HL-60/S4 treated with phorbol 12-myristate 13-acetate at 8.2 ng/mL for 4 days and 3 days (cell line): ENCODE measurements at regions not wholly inside any gene's neighbourhood (a gene's known extent, or its start where the extent isn't known, plus 50 kb on each side); places are given as distances from the start of the nearest gene placed in this dataset.
"Not testable (repeated sequence)": the region's sequence is repeated elsewhere in the genome, so short reads cannot be mapped to it uniquely, and the experiment has no call there.

Experiments
- in situ Hi-C: fragments of 300-500 bp; cut with MboI; formaldehyde crosslinking; loops from 2 replicates; pipeline ENCODE4 v1.15.0; 2022; ENCODE audit warnings: low sequenced_read_pairs

DNA sequence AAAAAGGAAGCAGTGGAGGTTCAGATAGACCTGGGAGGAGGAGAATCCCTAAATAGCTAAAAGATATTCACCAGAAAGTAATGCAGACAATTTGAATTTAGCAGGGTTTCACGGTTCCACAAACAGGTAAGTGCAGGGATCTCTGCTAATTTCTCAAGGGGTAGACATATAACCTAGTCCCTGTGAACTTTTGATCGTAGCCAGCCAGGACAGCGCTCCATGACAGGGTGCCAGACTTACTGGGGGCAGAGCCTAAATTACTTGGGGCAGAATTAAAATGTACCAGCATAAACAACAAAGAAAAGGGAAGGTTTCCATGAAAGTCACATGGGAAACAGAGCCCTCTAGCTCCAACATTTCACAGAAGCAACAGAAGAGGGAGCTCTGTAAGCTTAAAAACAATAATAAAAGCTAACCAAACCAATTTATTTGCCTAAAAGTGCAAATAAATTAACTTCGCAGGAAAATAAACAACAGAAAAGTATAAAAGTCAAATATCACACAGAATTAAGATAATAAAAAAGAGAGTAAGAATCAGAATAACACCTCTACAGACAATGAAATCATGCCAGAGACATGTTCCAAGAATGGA is 198.3 kb downstream of the DUSP10 start:
- in situ Hi-C loops = no loop called here

DNA sequence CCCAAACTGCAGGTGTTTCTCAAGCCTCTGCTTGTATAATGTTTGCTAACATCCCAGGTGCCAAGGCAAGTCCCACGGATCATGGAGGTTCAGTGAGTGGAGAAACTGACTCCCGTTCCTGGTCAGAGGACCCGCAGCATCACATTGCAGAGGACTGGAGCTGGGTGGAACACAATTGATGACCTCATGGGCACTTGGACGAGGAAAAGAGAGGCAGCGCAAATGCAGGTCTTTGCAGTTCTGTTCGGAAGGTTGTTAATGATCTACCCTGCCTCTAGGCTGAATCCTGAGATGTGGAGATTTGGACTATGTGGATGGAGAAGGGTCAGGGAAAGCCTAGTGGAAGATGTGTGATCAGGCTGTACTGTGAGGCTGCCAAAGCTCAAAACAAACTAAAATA is 192.9 kb downstream of the DUSP10 start:
- in situ Hi-C loops = no loop called here

DNA sequence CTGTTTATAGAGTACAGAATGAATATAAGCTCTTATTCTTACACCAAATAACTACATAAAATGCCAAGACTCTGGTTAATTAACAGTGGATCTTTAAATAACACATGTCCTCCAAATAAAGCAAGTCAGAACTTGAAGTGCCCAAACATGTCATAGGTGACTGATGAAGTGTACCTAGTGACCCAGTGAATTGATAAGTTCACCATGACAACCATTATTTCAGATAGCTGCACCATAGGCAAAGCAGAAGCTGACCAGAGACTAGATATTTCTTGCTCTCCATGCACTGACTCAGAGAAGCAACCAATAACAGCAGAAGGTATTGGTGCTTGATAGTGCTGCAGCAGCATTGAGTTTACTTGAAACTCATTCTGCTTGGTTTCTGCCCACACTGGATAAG is 192.1 kb downstream of the DUSP10 start:
- in situ Hi-C loops = no loop called here

DNA sequence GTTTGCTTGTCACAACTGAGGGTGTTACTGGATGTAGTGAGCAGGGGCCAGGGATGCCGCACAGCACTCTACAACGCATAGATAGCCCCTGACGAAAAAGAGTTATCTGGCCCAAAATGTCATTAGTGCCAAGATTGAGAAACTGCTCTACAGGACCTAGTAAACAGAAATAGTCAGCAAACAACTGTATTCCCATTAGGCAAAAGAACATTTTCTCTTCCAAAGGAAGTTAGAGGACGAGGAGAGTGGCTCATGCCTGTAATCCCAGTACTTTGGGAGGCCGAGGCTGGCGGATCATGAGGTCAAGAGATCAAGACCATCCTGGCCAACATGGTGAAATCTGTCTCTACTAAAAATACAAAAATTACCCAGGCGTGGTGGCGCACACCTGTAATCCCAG is 189.1 kb downstream of the DUSP10 start:
- in situ Hi-C loops = not testable (repeated sequence)

DNA sequence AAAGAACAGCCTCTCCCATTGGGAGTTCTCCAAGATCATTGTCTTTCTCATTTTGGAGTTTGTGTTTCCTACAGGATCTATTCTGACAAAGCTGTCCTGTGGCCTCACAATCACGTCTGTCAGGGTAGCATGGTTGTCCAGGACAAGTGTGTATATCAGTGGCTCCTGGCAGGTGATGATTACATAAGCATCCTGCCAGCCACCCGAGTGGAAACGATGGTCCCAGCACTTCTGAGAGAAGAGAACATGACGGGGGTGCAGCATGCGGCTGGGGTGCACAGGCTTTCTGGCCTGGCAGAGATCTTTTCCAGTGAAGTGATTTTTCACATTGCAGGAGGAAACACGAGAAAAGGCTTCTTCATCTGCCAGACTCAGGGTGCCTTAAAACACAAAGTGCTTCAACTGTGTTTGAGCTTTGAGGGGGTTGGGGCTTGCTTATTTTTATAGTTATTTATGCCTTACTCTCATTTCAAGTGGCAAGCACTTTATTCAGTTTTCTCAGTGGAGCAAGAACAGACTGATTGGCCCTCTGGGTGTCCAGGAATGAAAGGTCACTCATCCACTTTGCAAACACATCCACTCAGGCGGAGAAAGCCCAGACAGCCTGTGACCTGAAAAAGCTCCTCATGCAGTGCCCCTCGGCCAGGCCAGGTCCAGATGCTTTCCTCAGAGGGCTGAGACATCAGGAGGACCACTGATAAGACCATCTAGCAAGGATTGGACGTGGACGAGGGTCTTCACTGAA is 186.0 kb downstream of the DUSP10 start:
- in situ Hi-C loops = no loop called here

DNA sequence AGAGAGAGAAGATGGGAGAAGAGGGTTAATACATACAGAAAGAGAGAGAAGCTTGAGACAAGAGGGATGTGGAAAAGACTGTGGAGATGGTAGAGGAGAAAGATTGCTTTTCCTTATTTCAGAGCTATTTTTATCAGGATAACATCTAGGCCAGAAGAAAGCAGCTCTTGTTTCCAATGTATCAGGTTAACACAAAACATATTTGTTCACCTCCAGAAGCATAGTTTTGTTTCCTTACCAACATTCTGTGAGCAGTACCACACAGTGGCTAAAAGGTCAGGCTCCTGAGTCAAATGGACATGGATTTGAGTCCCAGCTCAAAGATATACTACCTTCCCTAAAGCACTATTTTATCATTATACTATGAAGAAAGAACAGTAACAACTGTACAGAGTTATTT is 185.5 kb downstream of the DUSP10 start:
- in situ Hi-C loops = no loop called here

DNA sequence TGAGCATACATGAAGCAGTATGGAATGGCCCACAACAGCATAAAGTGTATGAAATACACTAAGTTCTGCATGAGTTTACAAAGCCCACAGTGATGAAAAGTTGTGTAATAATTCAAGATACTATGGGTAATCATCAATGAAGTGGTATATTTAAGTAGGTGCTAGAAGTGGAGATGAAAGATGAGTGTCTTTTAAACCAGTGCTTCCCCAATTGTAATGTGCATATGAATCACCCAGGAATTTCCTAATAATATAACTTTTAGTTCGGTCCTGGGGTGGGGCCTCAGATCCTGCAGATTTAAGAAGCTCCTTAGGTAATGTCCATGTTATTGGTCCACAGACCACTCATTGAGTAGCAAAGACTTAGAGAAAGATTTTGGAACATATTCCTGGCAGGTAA is 184.9 kb downstream of the DUSP10 start:
- in situ Hi-C loops = no loop called here

DNA sequence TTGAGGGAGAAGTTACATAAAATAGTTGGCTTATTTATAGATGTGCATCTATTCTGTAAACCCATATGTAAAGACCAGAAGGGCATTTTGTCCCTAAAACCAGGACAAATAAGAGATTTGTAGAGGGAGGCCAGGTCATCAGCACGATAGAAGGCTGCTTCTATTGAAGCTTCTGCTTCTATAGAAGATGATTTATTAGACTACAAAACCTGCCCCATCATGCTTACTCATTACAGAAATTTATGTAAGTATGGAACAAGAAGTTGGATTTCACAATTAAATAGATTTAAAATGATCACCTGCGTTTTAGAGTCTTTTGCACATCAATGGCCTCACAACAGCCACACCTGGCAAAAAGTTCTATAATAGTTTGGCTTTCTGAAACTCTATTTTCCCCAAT is 183.5 kb downstream of the DUSP10 start:
- in situ Hi-C loops = no loop called here

DNA sequence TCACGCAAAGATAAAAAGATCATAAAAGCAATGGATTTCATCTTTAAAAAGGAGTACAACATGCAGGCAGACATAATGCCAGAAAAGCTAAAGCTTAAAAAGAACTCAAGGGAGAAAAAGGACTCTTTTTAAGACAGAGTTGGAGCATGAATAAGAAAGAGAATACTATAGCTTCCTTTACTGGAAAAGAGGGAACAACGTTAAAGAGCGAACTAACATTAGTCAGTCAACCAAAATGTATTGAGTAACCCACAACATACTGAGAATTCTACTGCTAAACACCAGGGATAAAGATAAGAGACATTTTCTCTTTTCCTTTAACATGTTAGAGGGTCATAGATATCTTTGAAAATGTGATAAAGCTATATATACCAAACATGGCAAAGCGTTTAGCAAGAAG is 182.0 kb downstream of the DUSP10 start:
- in situ Hi-C loops = no loop called here

DNA sequence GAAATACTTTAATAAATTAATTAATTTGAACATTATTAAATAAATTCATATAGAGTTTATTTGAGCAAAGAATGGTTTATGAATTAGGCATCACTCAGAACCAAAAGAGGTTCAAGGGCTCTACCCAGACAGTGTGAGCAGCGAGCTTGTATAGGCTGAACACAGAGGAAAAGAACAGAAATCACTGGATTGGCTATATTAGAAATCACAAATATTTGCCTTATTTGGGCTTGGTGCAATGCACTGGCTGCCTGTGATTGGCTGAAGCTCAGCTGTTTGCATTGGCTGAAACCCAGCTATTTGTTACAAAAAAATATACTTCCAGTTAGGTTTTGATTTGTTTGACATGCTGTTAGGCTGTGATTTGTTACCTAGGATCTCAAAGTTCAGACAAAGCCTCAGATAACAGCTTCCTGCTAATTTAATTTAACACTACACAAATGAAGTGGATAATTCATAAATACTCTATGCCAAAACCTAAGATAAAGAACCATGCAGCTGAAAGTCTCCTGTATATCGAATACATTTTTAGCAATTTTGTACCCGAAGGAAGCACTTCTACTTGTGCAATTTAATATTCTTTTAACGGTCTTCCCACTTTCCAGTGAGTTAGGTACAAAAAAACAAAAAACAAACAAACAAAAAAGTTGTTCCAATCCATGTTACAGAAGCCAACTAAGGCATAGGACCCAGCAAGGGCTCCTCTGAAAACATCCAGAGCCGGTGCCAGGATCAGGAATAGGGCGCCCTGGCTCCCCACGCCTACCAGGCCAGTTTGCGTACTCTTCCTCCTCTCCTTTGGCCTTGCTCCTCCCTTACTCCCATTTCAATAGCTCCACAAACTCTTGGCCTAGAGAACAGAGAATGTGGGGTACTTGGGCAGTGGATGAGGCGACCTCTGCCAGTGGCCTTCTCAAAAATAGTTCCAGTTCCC is 179.1 kb downstream of the DUSP10 start:
- in situ Hi-C loops = no loop called here

DNA sequence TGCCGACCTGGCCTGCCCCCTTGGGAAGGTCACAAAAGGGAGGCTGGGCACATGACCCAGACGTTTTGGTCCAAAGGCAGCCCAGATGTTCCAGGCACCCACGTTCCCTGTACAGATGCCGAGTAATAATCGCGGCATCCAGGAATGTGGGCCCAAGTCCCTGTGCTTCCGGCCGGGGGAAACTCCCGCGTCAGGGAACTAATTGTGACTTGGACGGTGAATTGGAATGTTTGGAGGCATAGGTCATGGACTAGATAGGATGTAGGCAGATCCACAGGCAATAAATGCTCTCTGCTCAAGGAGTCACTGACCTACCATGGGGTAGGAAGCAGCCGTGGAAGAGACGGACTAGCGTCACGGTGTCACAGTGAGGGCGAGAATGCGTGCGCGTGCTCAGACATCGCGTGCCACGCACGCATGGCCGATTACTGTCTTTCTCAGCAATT is 178.4 kb downstream of the DUSP10 start:
- in situ Hi-C loops = no loop called here

DNA sequence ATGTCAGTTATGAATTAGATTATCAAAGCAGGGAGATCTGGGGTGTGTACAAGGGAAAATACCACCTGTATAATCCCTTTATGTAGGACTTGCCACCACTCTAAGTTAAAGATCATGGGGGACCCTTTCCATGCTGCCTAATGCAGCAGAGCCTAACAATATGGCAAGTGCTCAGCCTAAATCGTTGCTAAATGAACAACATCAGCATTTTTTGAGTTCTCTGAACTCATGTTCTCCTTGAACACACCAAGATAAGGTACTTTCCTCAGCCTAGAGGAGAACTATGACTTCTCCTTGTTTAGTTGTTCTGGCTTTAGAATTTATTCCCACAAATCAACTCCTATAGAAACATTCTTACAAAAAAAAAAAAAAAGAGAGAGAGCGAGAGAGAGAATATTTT is 177.0 kb downstream of the DUSP10 start:
- in situ Hi-C loops = no loop called here

DNA sequence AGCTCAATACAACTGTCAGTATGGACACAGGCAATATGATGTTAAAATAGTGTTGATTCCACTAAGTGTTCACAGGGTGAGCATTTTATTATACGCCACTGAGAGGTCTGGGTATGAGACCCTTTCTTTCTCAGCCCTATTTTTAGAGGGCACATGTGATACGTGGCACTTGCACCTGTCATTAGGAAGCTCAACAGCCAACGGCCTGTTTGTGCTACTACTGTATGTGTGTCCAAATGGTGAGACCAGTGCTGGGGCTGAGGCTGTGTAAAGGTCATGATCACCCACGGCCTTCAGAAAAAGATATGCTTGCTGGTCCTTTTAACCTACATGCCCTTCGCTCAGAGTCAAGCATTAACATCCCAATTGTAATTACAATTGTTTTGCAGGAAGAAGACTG is 176.2 kb downstream of the DUSP10 start:
- in situ Hi-C loops = no loop called here

DNA sequence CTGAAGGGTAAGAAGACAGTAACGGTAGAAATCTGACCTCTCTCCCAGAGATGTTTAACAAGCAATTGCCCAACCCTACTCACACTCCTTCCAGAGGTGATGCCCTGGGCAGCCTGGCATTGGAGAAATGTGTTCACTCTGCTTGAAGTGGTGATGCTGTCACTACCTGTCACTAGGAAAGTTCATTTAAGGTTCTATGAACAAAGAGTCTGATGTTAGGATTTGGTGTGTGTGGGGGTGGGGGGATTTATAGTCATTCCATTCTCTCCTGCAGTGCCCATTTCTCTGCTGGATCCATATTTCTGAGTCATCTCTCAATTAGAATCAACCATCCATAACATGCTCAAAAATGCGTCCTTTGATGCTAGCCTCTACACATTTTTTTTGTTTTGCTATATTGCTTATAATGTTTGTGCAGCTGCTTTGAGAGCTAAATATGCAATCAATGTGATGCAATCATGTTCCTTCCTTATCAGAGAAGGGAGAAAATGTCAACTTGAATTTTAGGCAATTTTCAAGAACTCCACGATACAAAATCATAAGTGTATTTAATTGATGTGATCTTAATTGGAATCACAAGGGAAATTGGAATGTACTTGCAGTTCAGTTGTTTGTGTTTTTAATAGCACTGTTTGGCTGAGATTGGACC is 173.9 kb downstream of the DUSP10 start:
- in situ Hi-C loops = no loop called here

DNA sequence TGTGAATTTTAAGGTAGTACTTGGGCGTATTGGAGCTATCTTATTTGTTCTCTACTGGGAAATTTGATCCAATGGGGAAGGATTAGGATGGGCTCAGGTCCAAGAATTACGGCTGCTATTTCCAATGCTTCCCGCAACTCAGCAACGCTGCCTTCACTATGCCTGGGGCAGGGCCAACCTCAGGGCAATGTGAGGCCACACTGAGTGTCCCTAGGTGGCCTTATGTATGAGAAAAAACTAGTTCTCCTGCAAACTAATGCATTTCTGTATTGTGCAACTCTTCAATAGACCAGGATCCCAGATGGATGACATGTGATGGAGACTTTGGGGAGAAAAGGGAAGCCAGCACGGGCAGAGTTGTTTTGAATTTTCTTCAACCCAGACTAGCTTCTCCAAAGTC is 168.1 kb downstream of the DUSP10 start:
- in situ Hi-C loops = no loop called here

DNA sequence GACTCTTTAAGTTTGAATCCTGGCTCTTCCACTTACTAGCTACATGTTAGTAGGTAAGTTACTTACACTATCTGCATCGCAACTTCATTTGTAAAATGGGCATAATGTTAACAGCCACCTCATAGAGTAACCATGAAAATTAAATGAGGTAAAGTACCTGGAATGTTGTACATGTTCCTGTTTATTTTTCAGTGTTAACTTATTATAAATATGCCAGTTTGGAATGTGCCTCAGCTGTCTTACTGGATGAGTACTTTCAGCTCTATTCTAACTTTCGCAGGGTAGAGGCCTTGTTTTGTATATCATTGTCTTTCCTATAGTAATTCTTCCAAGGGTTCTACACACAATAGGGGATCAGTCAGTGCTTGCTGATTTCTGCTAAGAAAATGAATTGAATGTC is 167.4 kb downstream of the DUSP10 start:
- in situ Hi-C loops = no loop called here

DNA sequence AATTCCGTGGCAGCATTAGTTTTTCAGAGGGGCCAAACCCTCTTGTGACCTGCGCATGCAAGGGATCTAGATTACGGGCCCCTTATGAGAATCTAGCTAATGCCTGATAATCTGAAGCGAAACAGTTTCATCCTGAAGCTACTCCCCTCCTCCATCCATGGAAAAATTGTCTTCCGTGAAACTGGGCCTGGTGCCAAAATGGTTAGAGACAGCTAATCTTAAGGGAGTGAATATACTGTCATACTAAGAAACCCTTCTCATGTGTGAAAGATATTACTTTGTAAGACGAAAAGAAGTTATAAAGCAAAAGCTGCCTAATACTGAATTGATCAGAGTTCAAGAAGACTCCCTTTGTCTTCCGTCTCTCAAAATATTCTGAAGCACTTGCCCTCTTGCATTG is 166.3 kb downstream of the DUSP10 start:
- in situ Hi-C loops = no loop called here

DNA sequence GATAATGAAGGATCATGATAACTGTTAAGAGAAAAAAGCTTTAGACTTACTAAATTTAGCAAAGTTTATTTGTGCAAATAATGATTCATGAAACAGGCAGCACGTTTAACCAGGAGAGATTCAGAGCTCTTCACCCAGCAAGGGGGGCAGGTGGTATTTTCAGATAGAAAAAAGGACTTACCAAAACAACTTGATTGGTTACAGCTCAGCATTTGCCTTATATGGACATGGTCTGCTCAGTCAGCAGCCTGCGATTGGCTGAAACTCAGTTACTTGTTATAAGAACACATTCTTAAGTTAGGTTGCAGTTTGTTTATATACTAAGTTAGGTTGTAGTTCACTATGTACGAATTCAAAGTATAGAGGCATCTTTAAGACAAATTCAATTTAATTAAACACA is 165.6 kb downstream of the DUSP10 start:
- in situ Hi-C loops = no loop called here

DNA sequence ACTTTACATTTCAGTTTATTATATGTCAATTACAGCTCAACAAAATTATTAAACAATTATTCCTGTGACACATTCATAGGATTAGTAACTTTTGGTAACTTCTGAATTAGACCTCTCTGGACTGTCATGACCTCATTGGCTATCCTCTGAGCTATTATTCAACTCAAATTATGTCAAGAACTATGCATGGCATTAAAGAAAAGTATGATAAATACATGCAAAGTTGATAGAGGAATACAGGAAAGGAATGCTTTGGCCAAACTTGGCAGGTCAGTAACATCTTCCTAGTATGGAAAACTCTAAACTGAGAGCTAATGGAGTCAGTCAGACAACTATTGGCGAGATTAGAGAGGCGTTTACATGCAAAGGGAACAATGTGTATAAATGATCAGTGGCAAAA is 158.4 kb downstream of the DUSP10 start:
- in situ Hi-C loops = no loop called here

DNA sequence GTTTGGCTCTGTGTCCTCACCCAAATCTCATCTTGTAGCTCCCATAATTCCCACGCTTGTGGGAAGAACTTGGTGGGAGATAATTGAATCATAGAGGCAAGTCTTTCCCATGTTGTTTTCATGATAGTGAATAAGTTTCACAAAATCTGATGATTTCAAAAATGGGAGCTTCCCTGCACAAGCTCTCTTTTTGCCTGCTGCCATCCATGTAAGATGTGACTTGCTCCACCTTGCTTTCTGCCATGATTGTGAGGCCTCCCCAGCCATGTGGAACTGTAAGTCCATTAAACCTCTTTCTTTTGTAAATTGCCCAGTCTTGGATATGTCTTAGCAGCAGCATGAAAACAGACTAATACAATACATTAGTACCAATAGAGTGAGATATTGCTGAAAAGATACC is 154.9 kb downstream of the DUSP10 start:
- in situ Hi-C loops = not testable (repeated sequence)

DNA sequence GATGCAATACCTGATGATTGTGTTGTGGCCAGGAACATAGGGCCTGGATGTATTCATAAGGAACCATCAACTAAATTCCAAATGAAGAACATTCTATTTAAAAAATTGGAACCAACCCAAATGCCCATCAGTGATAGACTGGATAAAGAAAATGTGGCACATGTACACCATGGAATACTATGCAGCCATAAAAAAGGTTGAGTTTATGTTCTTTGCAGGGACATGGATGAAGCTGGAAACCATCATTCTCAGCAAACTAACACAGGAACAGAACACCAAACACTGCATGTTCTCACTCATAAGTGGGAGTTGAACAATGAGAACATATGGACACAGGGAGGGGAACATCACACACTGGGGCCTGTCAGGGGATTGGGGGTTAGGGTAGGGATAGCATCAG is 150.6 kb downstream of the DUSP10 start:
- in situ Hi-C loops = not testable (repeated sequence)
